KBM-7 (cell line): ENCODE measurements at regions not wholly inside any gene's neighbourhood (a gene's known extent, or its start where the extent isn't known, plus 50 kb on each side); places are given as distances from the start of the nearest gene placed in this dataset.
A peak's percentile ranks its signal among the peaks of the same experiment; 100 is the strongest.
"Not testable (repeated sequence)": the region's sequence is repeated elsewhere in the genome, so short reads cannot be mapped to it uniquely, and the experiment has no call there.

ENCODE experiments used
- DNase-seq: peaks from one replicate; pipeline ENCODE4 v3.0.0-alpha.2; 2015
- in situ Hi-C: fragments of 300-500 bp; cut with MboI; formaldehyde crosslinking; loops from 2 replicates; pipeline ENCODE4 v1.14.3; 2020; ENCODE audit warnings: low sequenced_read_pairs, low pct_unique_long_range_greater_than_20kb, mixed read lengths

- DNase-seq, result peak; percentile 85
- in situ Hi-C loops, result no loop called here
These were observed 58.3 kb upstream of the EEA1 start for GRCh38 chr12:92987362-92987761.

DNA sequence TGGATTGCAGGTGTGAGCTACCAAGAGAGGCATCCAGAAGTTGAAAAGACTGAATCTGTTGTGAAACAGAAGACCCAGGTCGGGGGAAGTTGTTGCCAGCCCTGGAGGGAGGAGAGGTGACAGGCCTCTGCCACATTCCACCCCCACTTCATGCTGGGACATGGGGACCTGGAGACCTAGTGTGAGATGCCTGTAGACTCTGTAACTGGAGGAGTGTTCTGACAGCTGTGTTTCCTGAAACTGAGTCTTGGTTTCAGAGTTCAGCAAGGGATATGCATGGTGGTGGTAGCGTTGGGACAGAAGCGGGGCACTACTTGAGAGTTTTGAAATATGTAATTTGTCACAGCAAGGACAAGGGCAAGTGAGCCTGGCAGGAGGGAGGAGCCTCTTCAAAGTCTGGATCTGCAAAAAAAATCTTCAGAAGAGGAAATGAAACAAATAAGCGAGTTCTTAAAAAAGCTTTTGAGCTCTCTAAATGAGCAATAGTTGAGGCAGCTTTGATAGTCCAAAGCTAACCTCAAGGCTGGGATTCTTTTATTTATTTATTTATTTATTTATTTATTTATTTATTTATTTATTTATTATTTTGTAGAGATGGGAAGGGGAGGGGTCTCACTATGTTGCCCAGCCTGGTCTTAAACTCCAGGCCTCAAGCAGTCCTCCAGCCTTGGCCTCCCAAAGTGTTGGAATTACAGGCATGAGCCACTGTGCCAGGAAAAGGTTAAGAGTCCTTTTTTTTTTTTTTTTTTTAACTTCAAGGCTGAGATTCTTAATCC is 58.9 kb upstream of the EEA1 start:
- peak; percentile 36 for DNase-seq
- in situ Hi-C loops, result no loop called here

DNA sequence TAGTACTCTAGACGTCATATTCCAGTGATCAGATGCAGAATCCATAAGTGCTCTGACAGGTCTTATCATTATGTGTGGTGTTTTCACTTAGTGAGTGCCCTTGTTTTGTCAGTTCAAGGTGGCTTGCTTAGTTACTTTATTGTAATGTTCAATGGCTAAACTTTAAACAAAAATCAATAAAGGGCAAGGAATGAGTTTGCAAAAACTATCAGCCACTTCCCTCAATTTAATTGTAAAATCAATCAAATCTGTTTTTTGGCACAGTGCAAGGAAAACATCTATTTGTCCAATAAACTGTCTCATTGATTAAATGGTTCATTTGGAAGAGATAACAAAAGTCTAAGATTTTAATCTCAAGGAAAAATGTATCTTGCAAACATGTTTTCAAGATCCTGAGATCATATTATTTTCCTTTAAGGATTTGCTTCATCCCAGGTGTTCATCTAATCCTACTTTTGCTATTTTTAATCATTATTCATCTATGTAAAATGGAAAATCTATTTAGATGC is 59.6 kb upstream of the EEA1 start:
- in situ Hi-C loops, result no loop called here
- no peak for DNase-seq

- in situ Hi-C loops, result no loop called here
- DNase-seq, result no peak
These were observed 60.8 kb upstream of the EEA1 start for GRCh38 chr12:92989715-92990484.

DNA sequence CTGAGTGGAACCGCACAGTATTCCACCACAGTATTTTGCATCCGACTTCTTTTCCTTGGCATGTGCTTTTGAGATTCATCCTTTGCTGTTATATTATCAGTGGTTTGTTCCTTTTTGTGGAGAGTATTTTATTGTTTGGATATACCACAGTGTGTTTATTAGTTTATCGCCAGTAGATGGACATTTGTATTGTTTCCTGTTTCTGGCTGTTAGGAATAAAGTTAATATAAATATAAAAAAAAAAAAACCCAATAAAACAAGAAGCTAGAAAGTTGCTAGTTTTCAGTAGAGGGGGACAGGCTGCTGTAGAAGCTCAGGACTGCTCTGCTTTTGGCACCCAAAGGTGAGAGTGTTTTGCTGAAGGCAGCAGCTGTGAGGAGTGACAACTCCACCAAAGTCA is 62.0 kb upstream of the EEA1 start:
- no peak for DNase-seq
- in situ Hi-C loops, result no loop called here

GRCh38 chr12:92992041-92992440 is 62.9 kb upstream of the EEA1 start:
- DNase-seq, result no peak
- in situ Hi-C loops, result no loop called here

DNA sequence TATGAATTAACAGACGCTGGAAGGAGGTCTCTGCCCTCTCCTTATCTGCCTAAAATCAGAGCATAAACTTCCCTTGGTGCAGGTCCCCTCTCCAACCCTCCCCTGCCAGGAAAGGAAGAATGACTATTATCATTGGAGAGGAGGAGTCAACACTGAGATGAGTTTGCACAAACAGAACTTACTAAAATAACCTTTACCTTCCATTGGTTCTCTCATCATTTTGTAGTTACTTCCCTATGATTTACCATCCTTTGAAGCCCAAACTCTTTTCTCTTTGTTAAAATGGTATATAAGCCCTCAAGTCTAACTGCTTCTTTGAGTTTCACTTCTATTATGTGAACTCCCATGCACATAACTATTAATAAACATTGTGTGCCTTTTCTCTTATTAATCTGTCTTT is 64.2 kb upstream of the EEA1 start:
- in situ Hi-C loops, result no loop called here
- no peak for DNase-seq

DNA sequence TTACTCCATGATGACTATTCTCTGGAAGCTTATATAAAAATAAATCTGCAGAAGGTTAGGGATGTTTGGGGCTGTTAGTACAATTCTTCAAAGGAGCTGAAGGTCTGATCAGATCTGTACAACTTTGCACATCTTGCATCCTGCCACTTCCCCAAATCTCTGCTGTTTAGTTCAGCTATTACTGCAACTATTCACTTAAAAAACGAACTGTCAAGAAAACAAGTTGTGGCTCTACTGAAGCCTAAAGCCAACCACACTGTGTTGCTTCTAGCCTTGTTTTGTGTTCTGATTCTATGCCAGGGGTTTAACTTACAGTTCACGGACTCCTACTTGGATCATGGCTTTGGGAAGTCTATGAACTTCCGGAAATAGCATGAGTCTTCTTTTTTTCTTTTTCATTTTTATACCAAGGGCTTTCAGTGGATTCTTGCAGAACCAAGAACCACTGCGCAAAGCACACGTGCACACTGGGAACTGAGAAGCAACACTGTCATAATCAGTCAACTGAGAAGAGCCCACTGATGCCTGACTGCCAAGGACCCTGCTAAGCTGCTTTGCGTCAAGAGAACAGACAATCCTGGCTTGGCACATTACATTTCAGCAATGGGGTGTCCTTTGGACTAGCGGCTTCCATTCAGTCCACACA is 66.3 kb upstream of the EEA1 start:
- in situ Hi-C loops, result no loop called here
- no peak for DNase-seq

GRCh38 chr12:93000026-93000425 is 70.9 kb upstream of the EEA1 start:
- in situ Hi-C loops, result loop anchor here (25.0 kb wide), 1 partner anchor 387 kb away; the partner anchor contains the start of gene NUDT4

DNA sequence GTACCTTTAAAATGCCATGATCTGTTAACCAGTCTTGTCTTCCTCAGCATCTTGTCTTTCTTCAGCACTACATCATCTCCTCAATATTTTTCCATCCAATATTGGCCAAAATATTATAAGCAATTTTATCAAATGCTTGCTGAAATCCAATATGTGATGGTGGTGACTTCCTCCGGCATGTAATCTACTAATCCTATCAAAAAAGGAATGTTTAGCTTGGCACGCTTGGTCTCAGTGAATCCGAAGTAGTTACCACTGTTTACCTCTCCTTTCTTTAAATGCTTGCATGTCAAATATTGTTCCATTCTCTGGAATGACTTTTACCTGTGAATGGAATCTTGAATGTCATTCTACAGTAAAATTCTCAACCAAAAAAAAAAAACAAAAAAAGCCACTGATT is 72.3 kb upstream of the EEA1 start:
- in situ Hi-C loops, result loop anchor here (25.0 kb wide), 1 partner anchor 386 kb away; the partner anchor contains the start of gene NUDT4
- DNase-seq, result no peak

More at GRCh38 chr12:93000026-93000425, 70.9 kb upstream of the EEA1 start:
- no peak for DNase-seq

DNA sequence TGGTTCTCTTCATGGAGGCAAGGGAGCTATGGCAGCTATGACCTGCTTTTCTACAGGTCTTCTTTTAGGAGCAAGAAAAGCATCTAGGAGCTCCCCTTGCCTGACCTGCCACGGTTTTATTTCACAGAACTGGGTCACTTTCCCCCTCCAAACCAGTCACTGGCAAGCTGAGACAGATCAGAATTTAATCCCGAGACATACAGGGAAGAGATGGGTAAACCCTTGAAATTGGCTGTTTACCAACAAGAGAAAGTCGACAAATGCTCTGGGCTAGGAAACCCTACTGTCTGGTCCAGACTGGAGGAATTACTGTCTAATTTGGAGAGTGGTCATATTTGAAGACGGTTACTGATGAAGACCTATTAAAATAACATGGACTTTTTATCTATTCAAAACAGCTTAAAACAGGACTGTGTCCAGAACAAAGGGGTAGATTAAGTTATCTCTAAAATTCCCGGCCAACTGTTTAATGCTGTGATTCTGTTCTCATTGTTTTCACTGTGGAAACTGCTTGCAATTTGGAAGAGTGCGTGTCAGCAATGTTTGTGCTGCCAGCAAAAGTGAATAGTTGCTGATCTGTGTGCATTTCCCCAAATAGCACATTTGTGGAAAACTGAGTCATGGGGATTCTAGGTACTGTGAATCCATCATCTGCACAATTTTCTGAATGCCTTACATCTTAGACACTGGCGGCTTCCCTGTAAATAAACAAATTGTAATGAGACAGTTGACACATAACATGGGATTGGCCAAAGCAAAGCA is 73.4 kb upstream of the EEA1 start:
- in situ Hi-C loops, result loop anchor here (25.0 kb wide), 1 partner anchor 385 kb away; the partner anchor contains the start of gene NUDT4
- DNase-seq, result no peak

- in situ Hi-C loops, result loop anchor here (25.0 kb wide), 1 partner anchor 384 kb away; the partner anchor contains the start of gene NUDT4
- DNase-seq, result no peak
These were observed 74.6 kb upstream of the EEA1 start for GRCh38 chr12:93003531-93004239.

DNA sequence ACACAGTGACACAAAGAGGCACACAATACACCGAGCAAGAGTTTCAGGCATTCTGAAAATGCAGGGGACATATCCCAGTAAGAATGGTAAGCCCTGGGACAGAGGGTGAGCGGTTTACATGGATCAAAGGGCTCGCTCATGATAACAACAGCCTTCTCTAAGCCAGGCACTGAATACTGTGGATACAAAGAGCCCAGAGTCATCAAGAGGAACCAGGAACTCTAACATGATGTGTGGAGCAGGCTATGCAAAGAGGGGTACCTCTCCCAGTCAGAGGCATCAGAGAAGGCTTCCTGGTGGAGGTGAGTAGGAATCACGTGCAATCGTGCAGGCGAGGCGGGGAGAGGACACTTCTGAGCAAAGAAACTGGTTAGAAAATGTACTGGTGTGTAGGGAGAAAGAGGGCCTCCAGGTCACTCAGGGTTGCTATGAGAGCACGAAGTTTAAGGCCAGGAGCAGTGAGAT is 76.9 kb upstream of the EEA1 start:
- in situ Hi-C loops, result loop anchor here (25.0 kb wide), 1 partner anchor 381 kb away; the partner anchor contains the start of gene NUDT4
- DNase-seq, result no peak

DNA sequence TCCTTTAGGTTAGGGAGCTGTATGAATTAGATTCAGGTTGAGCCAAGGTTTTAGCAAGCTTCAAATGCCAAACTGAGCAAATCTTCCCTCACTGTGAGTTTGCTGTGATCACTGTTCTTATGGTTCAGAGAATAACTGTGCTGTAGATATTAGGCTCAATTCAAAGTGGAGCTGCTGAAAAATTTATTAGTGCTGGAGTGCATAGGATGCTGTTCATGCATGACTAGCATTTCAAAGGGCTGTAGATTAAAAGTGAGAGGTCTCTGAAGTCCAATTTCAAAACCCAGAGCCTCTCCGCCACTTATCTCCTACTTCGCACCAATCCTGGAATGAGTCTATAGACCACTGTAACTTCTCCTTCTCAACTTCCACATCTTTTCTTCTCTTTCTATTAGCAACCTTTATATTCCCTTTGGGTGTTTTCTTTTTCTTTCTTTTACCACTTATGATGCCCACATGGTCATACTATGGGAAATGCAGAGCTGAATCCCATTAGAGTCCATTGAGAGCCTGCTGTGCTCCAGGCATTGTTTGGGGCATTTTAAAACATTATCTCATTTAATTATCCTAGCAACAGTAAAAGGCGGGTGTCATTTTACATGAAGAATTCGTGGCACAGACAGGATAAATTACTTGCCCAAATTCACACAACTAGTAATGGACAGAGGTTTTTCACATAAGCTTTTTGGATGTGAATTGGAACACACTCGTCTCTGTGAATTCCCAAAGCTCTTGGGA is 77.5 kb upstream of the EEA1 start:
- in situ Hi-C loops, result loop anchor here (25.0 kb wide), 1 partner anchor 381 kb away; the partner anchor contains the start of gene NUDT4
- no peak for DNase-seq

DNA sequence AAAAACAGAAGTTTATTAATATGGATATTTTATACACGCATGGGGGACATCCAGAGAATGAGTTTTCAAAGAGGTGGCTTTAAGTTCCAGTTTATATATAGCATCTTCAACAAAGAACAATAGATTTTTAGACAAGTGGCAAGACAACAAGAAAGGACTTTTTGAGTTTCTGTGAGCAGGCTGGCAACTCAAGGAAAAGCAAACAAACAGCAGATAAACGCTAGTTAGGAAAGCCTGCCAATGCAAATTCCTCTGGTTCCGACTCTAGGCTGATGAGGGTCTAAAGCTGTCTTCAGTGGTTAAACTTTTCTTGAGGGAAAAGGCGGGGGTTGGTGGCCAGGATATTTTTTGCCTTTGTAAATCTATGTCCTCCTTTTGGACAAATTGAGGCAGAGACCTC is 78.4 kb upstream of the EEA1 start:
- in situ Hi-C loops, result loop anchor here (25.0 kb wide), 1 partner anchor 380 kb away; the partner anchor contains the start of gene NUDT4
- no peak for DNase-seq

- in situ Hi-C loops, result loop anchor here (25.0 kb wide), 1 partner anchor 379 kb away; the partner anchor contains the start of gene NUDT4
- no peak for DNase-seq
These were observed 79.1 kb upstream of the EEA1 start for GRCh38 chr12:93008044-93008778.

- DNase-seq, result not testable (repeated sequence)
These were observed 79.8 kb upstream of the EEA1 start for GRCh38 chr12:93008880-93009279.

More at GRCh38 chr12:93008880-93009279, 79.8 kb upstream of the EEA1 start:
- in situ Hi-C loops, result loop anchor here (25.0 kb wide), 1 partner anchor 378 kb away; the partner anchor contains the start of gene NUDT4
